Mononuclear cell (primary cell): ENCODE measurements at regions not wholly inside any gene's neighbourhood (a gene's known extent, or its start where the extent isn't known, plus 50 kb on each side); places are given as distances from the start of the nearest gene placed in this dataset.

Experiments used
- H3K27me3 ChIP-seq: 2 replicates; pipeline ENCODE4 v1.6.0; 2011; ENCODE audit warnings: low read length, control low read depth; ENCODE audit not compliant: insufficient read depth
- H3K4me1 ChIP-seq: 2 replicates; pipeline ENCODE4 v1.5.1; 2011; ENCODE audit warnings: mild to moderate bottlenecking, low read length, control low read depth; ENCODE audit not compliant: insufficient read depth
- H3K4me3 ChIP-seq: 2 replicates; pipeline ENCODE4 v1.5.1; 2011; ENCODE audit warnings: mild to moderate bottlenecking, low read length, moderate library complexity
- H3K9me3 ChIP-seq: 2 replicates; pipeline ENCODE4 v1.5.1; 2011; ENCODE audit warnings: low read depth, mild to moderate bottlenecking, control low read depth, low read length

DNA sequence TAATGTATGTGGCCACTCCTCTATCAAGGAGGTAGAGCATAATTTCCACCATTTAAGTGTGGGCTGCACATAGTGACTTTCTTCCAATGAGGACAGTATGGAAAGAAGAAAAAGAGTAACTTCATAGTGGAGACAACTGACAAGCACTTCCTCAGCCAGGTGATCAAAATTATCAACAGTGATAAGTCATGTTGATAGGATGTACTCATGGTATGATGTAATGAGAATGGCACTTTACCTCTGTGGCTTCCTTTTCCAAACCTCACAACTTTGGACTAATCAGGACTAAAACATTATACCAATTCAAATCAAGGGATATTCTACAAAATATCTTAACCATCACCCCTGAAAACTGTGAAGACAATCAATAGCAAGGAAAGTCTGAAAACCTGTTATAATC lies 302.3 kb upstream of the CITED2 start:
- no peaks in the 10 kb centered on the region for H3K9me3 ChIP-seq
- H3K4me1 ChIP-seq: peaks cover 4% of the 10 kb centered on the region
- no peaks in the 10 kb centered on the region for H3K27me3 ChIP-seq
- no peak overlapping the region for H3K4me3 ChIP-seq

- peaks cover 2% of the 10 kb centered on the region for H3K27me3 ChIP-seq
- no peaks in the 10 kb centered on the region for H3K4me1 ChIP-seq
- H3K9me3 ChIP-seq: peaks cover 13% of the 10 kb centered on the region
- H3K4me3 ChIP-seq: no peak overlapping the region
These were observed 291.8 kb upstream of the CITED2 start for GRCh38 chr6:139666284-139666683.

GRCh38 chr6:139663996-139664395 lies 289.5 kb upstream of the CITED2 start:
- Histone ChIP-seq H3K9me3 (peaks cover 13% of the 10 kb centered on the region), H3K27me3 (peaks cover 2% of the 10 kb centered on the region), H3K4me3 (no peak overlapping the region), H3K4me1 (no peaks in the 10 kb centered on the region)

- no peaks in the 10 kb centered on the region for H3K27me3 ChIP-seq
- no peaks in the 10 kb centered on the region for H3K4me1 ChIP-seq
- no peak overlapping the region for H3K4me3 ChIP-seq
- H3K9me3 ChIP-seq: no peaks in the 10 kb centered on the region
These were observed 285.3 kb upstream of the CITED2 start for GRCh38 chr6:139659711-139660110.

- no peaks in the 10 kb centered on the region for H3K27me3 ChIP-seq
- H3K4me3 ChIP-seq: no peak overlapping the region
- no peaks in the 10 kb centered on the region for H3K4me1 ChIP-seq
These were observed 284.7 kb upstream of the CITED2 start for GRCh38 chr6:139659196-139659595.

DNA sequence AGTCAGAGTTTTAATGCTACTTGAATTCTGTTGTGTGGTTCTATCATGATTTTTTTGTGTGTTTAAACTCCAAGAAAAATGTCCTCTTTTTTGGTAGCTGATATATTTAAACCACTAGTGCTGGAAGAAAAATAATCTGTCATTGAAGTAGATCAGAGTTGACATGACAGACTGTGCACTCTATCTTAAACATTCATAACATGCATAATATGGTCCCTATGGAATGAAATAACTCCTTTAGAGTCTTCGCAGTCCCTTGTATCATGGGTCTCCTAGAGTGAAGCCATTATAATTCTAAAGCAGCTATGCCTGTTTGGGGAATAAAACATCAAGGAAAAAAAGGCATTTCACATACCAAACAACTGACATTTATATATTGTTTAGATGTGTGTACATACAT lies 282.7 kb upstream of the CITED2 start:
- no peaks in the 10 kb centered on the region for H3K9me3 ChIP-seq
- no peaks in the 10 kb centered on the region for H3K27me3 ChIP-seq
- H3K4me1 ChIP-seq: no peaks in the 10 kb centered on the region
- no peak overlapping the region for H3K4me3 ChIP-seq

More at GRCh38 chr6:139659196-139659595, 284.7 kb upstream of the CITED2 start:
- no peaks in the 10 kb centered on the region for H3K9me3 ChIP-seq

- no peak overlapping the region for H3K4me3 ChIP-seq
These were observed 281.6 kb upstream of the CITED2 start for GRCh38 chr6:139655783-139656705.

DNA sequence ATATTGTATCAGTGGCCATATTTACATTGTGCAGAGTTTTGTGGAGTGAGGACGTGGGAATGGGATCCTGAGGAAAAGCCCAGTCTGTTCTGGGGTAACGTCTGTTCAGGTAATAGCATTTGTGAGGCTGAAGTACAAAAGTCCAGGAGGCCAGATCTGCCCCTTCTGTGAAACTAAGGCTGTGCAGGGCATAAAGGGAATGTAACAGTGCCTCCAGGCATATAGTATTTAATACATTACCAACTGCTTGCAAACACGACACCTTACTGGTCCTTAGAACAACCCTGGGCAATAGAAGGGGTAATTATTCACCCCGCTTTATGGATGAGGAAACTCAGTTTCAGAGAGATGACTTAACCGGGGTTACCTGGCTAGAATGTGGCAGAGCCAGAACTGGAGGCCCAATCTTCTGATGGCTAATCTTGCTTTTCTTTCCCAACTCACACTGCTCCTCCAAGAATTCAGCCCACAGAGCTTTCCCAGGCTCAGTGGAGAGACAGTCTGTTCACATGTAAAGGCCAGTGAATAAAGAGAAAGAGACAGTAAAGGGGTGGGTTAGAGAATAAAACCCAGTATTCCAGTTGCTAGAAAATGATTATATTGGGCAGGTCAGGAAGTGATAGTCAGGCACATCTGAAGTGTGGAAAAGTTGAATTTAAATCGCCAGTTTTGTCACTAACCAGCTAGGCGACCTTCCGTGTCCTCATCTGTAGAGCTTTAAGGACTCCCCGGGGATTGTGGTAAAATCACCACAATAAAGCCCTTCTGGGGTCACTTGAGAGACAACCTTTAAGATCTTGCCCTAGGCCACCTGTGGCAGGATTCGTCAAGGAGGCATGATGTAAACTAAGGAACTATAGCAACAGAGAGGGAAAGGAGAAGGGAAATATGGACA lies 280.7 kb upstream of the CITED2 start:
- Histone ChIP-seq H3K9me3 (no peaks in the 10 kb centered on the region), H3K27me3 (no peaks in the 10 kb centered on the region), H3K4me3 (no peak overlapping the region), H3K4me1 (no peaks in the 10 kb centered on the region)

More at GRCh38 chr6:139655783-139656705, 281.6 kb upstream of the CITED2 start:
- Histone ChIP-seq H3K4me1 (no peaks in the 10 kb centered on the region), H3K9me3 (no peaks in the 10 kb centered on the region), H3K27me3 (no peaks in the 10 kb centered on the region)

GRCh38 chr6:139654309-139654708 lies 279.9 kb upstream of the CITED2 start:
- Histone ChIP-seq H3K27me3 (no peaks in the 10 kb centered on the region), H3K4me1 (peaks cover 5% of the 10 kb centered on the region), H3K4me3 (no peak overlapping the region), H3K9me3 (no peaks in the 10 kb centered on the region)

GRCh38 chr6:139653111-139653510 lies 278.7 kb upstream of the CITED2 start:
- Histone ChIP-seq H3K4me1 (peaks cover 15% of the 10 kb centered on the region), H3K9me3 (no peaks in the 10 kb centered on the region), H3K27me3 (no peaks in the 10 kb centered on the region), H3K4me3 (no peak overlapping the region)

DNA sequence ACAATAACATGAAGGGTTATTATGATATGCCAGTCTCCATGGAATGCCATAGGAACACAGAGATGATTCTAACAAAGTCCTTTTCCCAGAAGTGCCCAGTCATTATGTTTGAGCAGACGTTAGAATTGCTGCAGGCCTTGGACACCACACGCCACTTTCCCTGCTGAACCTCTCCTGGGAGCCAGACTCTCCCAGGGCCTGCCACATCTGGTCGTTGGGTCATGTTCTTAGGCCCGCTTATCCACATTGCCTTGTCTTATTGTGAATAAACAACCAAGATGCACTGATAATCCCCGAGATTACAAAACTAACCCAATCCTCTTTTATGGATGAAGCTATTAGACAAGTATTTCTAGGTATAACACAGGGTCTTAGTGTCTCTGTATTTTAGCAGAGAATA lies 276.5 kb upstream of the CITED2 start:
- no peak overlapping the region for H3K4me3 ChIP-seq
- H3K27me3 ChIP-seq: no peaks in the 10 kb centered on the region
- H3K9me3 ChIP-seq: no peaks in the 10 kb centered on the region
- peaks cover 16% of the 10 kb centered on the region for H3K4me1 ChIP-seq

DNA sequence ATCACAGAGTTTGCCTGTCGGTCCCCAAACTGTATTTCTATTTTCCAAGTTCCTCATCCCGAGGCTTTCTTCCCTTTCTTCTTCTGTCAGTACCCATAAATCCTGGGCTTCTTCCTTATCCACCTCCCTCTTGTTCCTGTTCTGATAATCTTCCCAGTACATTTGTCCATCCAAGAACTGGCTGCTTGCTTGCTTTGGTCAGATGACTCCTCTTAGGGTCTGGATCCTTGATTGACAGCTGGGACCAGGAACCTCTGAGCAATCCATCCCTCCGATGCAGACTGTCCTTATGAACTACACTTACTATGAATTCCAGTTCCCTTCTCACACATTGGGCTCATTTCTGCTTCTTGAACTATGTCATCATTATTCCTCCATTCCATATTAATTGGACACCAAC lies 275.3 kb upstream of the CITED2 start:
- no peak overlapping the region for H3K4me3 ChIP-seq
- H3K4me1 ChIP-seq: peaks cover 20% of the 10 kb centered on the region
- no peaks in the 10 kb centered on the region for H3K27me3 ChIP-seq
- no peaks in the 10 kb centered on the region for H3K9me3 ChIP-seq

DNA sequence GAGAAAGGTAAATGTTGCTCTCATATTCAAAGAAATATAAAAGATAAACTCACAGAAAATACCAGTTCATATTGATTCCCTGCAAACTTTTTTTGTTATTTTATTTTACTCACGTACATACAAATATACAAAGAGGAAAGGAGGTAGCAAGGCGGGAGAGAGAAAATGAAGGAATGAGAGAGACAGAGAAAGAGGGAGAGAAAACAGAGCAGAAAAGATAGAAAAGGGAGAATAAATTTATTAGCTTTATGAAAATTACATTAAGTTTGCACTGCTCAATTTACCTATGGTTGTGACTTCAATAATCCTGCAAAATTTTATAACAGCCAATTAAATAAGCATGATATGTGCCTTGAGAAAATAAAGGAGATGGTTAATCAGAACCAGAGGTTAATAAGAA lies 274.7 kb upstream of the CITED2 start:
- peaks cover 22% of the 10 kb centered on the region for H3K4me1 ChIP-seq
- no peaks in the 10 kb centered on the region for H3K9me3 ChIP-seq
- no peak overlapping the region for H3K4me3 ChIP-seq
- no peaks in the 10 kb centered on the region for H3K27me3 ChIP-seq

DNA sequence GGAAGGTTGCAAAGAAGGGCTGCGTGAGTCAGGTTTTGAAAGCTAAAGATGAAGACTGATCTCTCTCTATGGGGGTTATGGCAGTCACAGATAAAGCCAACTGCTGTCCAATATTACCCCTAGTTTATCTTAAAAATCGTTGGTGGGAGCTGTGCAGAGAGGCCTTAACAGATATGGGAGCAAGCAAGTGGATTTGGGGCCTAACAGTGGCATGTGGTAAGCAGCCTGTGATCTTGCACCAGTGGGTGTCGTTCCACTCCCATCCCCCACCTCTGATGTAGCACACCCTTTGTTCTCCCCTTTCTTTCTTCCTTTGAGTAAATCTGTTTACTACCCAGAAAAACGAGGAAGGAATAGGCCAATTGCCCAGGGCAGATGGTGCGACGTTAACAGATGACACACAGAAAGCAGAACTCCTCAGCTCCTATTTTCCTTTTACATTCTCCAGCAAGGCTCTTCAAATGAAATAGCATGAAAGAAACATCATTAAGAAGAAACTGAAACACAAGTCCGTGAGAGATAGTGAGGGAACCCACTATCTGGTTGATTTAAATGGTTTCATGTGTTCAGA lies 274.1 kb upstream of the CITED2 start:
- peaks cover 28% of the 10 kb centered on the region for H3K4me1 ChIP-seq
- H3K27me3 ChIP-seq: no peaks in the 10 kb centered on the region
- no peaks in the 10 kb centered on the region for H3K9me3 ChIP-seq
- no peak overlapping the region for H3K4me3 ChIP-seq

- no peak overlapping the region for H3K4me3 ChIP-seq
- no peaks in the 10 kb centered on the region for H3K27me3 ChIP-seq
- H3K4me1 ChIP-seq: peaks cover 35% of the 10 kb centered on the region
- no peaks in the 10 kb centered on the region for H3K9me3 ChIP-seq
These were observed 273.4 kb upstream of the CITED2 start for GRCh38 chr6:139647841-139648240.
